ENCODE measurements at regions not wholly inside any gene's neighbourhood (a gene's known extent, or its start where the extent isn't known, plus 50 kb on each side); places are given as distances from the start of the nearest gene placed in this dataset.

- Histone ChIP-seq H3K36me3 (no peaks in the 10 kb centered on the region), H3K4me3 (no peak overlapping the region), H3K9me3 (no peaks in the 10 kb centered on the region), H3K27ac (no peak overlapping the region), H3K27me3 (replicated peaks; ENCODE audit: insufficient read depth) (no peaks in the 10 kb centered on the region), H3K4me1 (ENCODE audit: control insufficient read depth in 1 of 2, low read depth in 2 of 2) (no peaks in the 10 kb centered on the region)
- ATAC-seq (ENCODE audit: insufficient number of reproducible peaks, low FRiP score, low read depth) (no peak), DNase-seq (ENCODE audit: low spot score) (no peak)
- no peak for TF ChIP-seq CTCF (IDR thresholded peaks at IDR 0.05)
Measured at GRCh38 chr13:88176231-88176630, 505.1 kb downstream of the SLITRK5 start.

- ATAC-seq (ENCODE audit: insufficient number of reproducible peaks, low FRiP score, low read depth) = no peak
- no peak for TF ChIP-seq CTCF (IDR thresholded peaks at IDR 0.05)
- H3K4me1 ChIP-seq (ENCODE audit: control insufficient read depth in 1 of 2, low read depth in 2 of 2) = no peaks in the 10 kb centered on the region
- H3K27ac ChIP-seq = no peak overlapping the region
- no peak overlapping the region for H3K4me3 ChIP-seq
- DNase-seq (ENCODE audit: low spot score) = no peak
- no peaks in the 10 kb centered on the region for H3K9me3 ChIP-seq
- H3K36me3 ChIP-seq = no peaks in the 10 kb centered on the region
- no peaks in the 10 kb centered on the region for H3K27me3 ChIP-seq (replicated peaks; ENCODE audit: insufficient read depth)
Measured at GRCh38 chr13:88183440-88183839, 512.3 kb downstream of the SLITRK5 start.

- Histone ChIP-seq H3K36me3 (no peaks in the 10 kb centered on the region), H3K27me3 (replicated peaks; ENCODE audit: insufficient read depth) (no peaks in the 10 kb centered on the region), H3K9me3 (no peaks in the 10 kb centered on the region), H3K4me3 (no peak overlapping the region), H3K4me1 (ENCODE audit: control insufficient read depth in 1 of 2, low read depth in 2 of 2) (peaks cover 0 to 3% of the 10 kb centered on the region in 2 donors), H3K27ac (no peak overlapping the region)
- TF ChIP-seq CTCF (IDR thresholded peaks at IDR 0.05) = no peak
- DNase-seq (ENCODE audit: low spot score) (no peak), ATAC-seq (ENCODE audit: insufficient number of reproducible peaks, low FRiP score, low read depth) (no peak)
Measured at GRCh38 chr13:88188986-88189385, 517.8 kb downstream of the SLITRK5 start.

- DNase-seq (ENCODE audit: low spot score) (no peak), ATAC-seq (ENCODE audit: insufficient number of reproducible peaks, low FRiP score, low read depth) (no peak)
- Histone ChIP-seq H3K27ac (no peak overlapping the region), H3K27me3 (replicated peaks; ENCODE audit: insufficient read depth) (no peaks in the 10 kb centered on the region), H3K4me3 (no peak overlapping the region), H3K4me1 (ENCODE audit: control insufficient read depth in 1 of 2, low read depth in 2 of 2) (peaks cover 0 to 3% of the 10 kb centered on the region in 2 donors), H3K36me3 (no peaks in the 10 kb centered on the region), H3K9me3 (no peaks in the 10 kb centered on the region)
- no peak for TF ChIP-seq CTCF (IDR thresholded peaks at IDR 0.05)
Measured at GRCh38 chr13:88189728-88190127, 518.6 kb downstream of the SLITRK5 start.

GRCh38 chr13:88196106-88196505 lies 524.9 kb downstream of the SLITRK5 start:
- Histone ChIP-seq H3K27ac (no peak overlapping the region), H3K4me3 (no peak overlapping the region), H3K4me1 (ENCODE audit: control insufficient read depth in 1 of 2, low read depth in 2 of 2) (no peaks in the 10 kb centered on the region), H3K9me3 (no peaks in the 10 kb centered on the region), H3K27me3 (replicated peaks; ENCODE audit: insufficient read depth) (no peaks in the 10 kb centered on the region), H3K36me3 (no peaks in the 10 kb centered on the region)
- ATAC-seq (ENCODE audit: insufficient number of reproducible peaks, low FRiP score, low read depth) (no peak), DNase-seq (ENCODE audit: low spot score) (no peak)
- no peak for TF ChIP-seq CTCF (IDR thresholded peaks at IDR 0.05)

Measured in thoracic aorta (tissue), 2 donors.